CD4-positive, alpha-beta T cell (primary cell): ENCODE measurements at regions not wholly inside any gene's neighbourhood (a gene's known extent, or its start where the extent isn't known, plus 50 kb on each side); places are given as distances from the start of the nearest gene placed in this dataset.

Experiments
- ATAC-seq: fragments of 200-7000 bp; cut with Tn5 transposase; one replicate; pipeline ENCODE4 v1.10.0; 2022; ENCODE audit warnings: mild to moderate bottlenecking; ENCODE audit not compliant: poor library complexity
- CTCF ChIA-PET: fragments of 350-600 bp; sonication (Branson Sonifier 250); formaldehyde crosslinking; loops from one replicate; lab custom pipeline; 2021; ENCODE audit warnings: antibody characterized with exemption, inconsistent platforms; lab: Charles Lee
- POLR2A ChIA-PET: fragments of 350-600 bp; sonication (Branson Sonifier 250); formaldehyde crosslinking; loops from one replicate; lab custom pipeline; 2021; ENCODE audit warnings: antibody characterized with exemption, inconsistent platforms; lab: Charles Lee
- DNase-seq, 14 experiments: peaks; one replicate each; pipeline ENCODE4 v3.0.0-alpha.2; 2013 to 2020; ENCODE audit warnings: mixed read lengths in 2 of 14
- H3K27ac ChIP-seq, 2 donors: one replicate each; pipeline versions ENCODE4 v1.5.1 to v1.7.0; 2013; ENCODE audit warnings: low read length in 2 of 2, low read depth in 1 of 2, mild to moderate bottlenecking in 1 of 2
- H3K27me3 ChIP-seq, 2 experiments: 1 replicate in 1 of 2; 2 replicates in 1 of 2; pipeline versions ENCODE4 v1.6.1 to v1.7.0; 2013; ENCODE audit warnings: low read length in 2 of 2, control low read depth in 1 of 2, mild to moderate bottlenecking in 1 of 2, moderate library complexity in 1 of 2; ENCODE audit not compliant: insufficient read depth in 2 of 2, control insufficient read depth in 1 of 2
- H3K36me3 ChIP-seq: one replicate; pipeline ENCODE4 v1.6.1; 2013; ENCODE audit warnings: low read length, control low read depth; ENCODE audit not compliant: insufficient read depth
- H3K4me1 ChIP-seq: one replicate; pipeline ENCODE4 v1.6.1; 2013; ENCODE audit warnings: low read length, control low read depth; ENCODE audit not compliant: insufficient read depth
- H3K4me3 ChIP-seq: one replicate; pipeline ENCODE4 v1.5.1; 2013; ENCODE audit warnings: mild to moderate bottlenecking, low read length, moderate library complexity
- H3K9me3 ChIP-seq, 2 experiments: 1 replicate in 1 of 2; 2 replicates in 1 of 2; pipeline versions ENCODE4 v1.6.1 to v1.7.0; 2013; ENCODE audit warnings: low read length in 2 of 2, mild to moderate bottlenecking in 2 of 2, control low read depth in 1 of 2, moderate library complexity in 1 of 2; ENCODE audit not compliant: control insufficient read depth in 1 of 2, insufficient read depth in 1 of 2
- H3K27ac Mint-ChIP-seq: one replicate; pipeline ENCODE4 v1.8.0; 2020; ENCODE audit warnings: mixed read lengths
- H3K27me3 Mint-ChIP-seq: one replicate; pipeline ENCODE4 v1.8.0; 2021; ENCODE audit warnings: mixed read lengths
- H3K36me3 Mint-ChIP-seq: one replicate; pipeline ENCODE4 v1.8.0; 2021; ENCODE audit warnings: low read depth, mixed read lengths
- H3K4me1 Mint-ChIP-seq: one replicate; pipeline ENCODE4 v1.8.0; 2021; ENCODE audit warnings: low read depth, mixed read lengths
- H3K4me3 Mint-ChIP-seq: one replicate; pipeline ENCODE4 v1.8.0; 2020; ENCODE audit warnings: mild to moderate bottlenecking, mixed read lengths
- H3K9me3 Mint-ChIP-seq: one replicate; pipeline ENCODE4 v1.8.0; 2020; ENCODE audit warnings: mixed read lengths
- CTCF ChIP-seq: fragments of 200-600 bp; IDR thresholded peaks from one replicate; pipeline ENCODE4 v1.8.0; 2022; ENCODE audit warnings: antibody characterized with exemption, mild to moderate bottlenecking
- intact Hi-C, 2 experiments: fragments of 100-400 bp; cut with DNase I in 1 of 2; cut with micrococcal nuclease in 1 of 2; formaldehyde crosslinking; loops; one replicate each; pipeline versions ENCODE4 v1.15.1 to v1.9.0; 2023 to 2025; cut with DNase I, micrococcal nuclease

GRCh38 chr1:191629836-191630235, 528.4 kb upstream of the RGS18 start:
- intact Hi-C loops = no loop called here

DNA sequence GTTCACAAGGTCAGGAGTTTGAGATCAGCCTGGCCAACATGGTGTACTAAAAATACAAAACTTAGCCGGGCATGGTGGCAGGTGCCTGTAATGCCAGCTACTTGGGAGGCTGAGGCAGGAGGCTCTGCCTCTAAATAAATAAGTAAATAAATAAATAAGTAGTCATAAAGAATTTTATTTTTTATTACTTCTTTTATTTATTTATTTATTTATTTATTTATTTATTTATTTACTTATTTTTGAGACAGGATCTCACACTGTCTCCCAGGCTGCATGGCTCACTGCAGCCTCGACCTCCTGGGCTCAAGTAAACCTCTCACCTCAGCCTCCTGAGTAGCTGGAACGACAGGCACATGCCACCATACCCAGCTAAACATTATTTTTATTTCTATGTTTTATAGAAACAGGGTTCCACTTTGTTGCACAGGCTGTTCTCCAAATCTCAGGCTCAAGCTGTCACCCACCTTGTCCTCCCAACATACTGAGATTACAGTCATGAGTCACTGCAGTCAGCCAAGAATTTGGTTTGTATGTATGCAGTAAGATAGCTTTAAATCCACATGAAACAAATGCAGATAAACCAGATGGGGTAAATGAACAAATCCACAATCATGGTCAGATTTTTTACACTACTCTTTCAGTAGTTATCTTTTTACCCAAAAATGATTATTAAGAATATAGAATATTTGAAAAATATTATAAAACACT, 523.3 kb upstream of the RGS18 start:
- no peaks in the 10 kb centered on the region for H3K27me3 Mint-ChIP-seq
- no peak overlapping the region for H3K4me3 Mint-ChIP-seq
- no peak overlapping the region for H3K27ac Mint-ChIP-seq
- no peaks in the 10 kb centered on the region for H3K4me1 Mint-ChIP-seq
- intact Hi-C loops = no loop called here
- H3K36me3 Mint-ChIP-seq = no peaks in the 10 kb centered on the region
- POLR2A ChIA-PET = no interaction called here
- H3K9me3 ChIP-seq = no peaks in the 10 kb centered on the region
- H3K27me3 ChIP-seq = no peaks in the 10 kb centered on the region
- no peak for TF ChIP-seq CTCF
- H3K9me3 Mint-ChIP-seq = peaks cover 11% of the 10 kb centered on the region
- H3K27ac ChIP-seq = no peak overlapping the region
- H3K36me3 ChIP-seq = no peaks in the 10 kb centered on the region
- no peak for ATAC-seq
- no peak overlapping the region for H3K4me3 ChIP-seq
- CTCF ChIA-PET = no interaction called here
- no peaks in the 10 kb centered on the region for H3K4me1 ChIP-seq
- no peak for DNase-seq

More at GRCh38 chr1:191629836-191630235, 528.4 kb upstream of the RGS18 start:
- Histone ChIP-seq H3K27me3 (no peaks in the 10 kb centered on the region), H3K4me3 (no peak overlapping the region), H3K4me1 (no peaks in the 10 kb centered on the region), H3K27ac (no peak overlapping the region), H3K36me3 (no peaks in the 10 kb centered on the region), H3K9me3 (no peaks in the 10 kb centered on the region)
- Mint-ChIP-seq H3K4me1 (no peaks in the 10 kb centered on the region), H3K9me3 (peaks cover 8% of the 10 kb centered on the region), H3K4me3 (no peak overlapping the region), H3K36me3 (no peaks in the 10 kb centered on the region), H3K27ac (no peak overlapping the region), H3K27me3 (no peaks in the 10 kb centered on the region)
- POLR2A ChIA-PET = no interaction called here
- CTCF ChIA-PET = no interaction called here
- DNase-seq = no peak
- TF ChIP-seq CTCF = no peak
- ATAC-seq = no peak

DNA sequence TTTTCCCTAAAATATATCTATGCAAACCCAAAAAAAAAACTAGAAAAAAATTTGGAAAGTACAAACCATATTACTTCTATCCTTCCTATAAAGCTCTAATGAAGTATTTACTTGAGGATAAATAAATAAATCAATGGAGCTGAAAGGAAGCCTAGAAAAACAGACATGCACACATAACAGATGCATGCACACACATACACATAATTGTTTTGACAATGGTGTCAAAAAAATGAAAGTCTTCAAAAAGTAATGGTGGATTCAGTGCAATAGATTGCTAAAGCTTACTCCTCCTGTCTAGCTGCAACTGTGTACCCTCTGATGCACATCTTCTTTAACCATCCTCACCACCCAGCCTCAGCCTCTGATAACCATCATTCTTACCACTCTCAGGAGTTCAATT, 521.9 kb upstream of the RGS18 start:
- TF ChIP-seq CTCF = no peak
- H3K9me3 ChIP-seq = no peaks in the 10 kb centered on the region
- H3K27me3 ChIP-seq = no peaks in the 10 kb centered on the region
- DNase-seq (no peak), ATAC-seq (no peak)
- ChIA-PET POLR2A (no interaction called here), CTCF (no interaction called here)
- H3K4me1 ChIP-seq = no peaks in the 10 kb centered on the region
- no peak overlapping the region for H3K4me3 ChIP-seq
- H3K4me1 Mint-ChIP-seq = no peaks in the 10 kb centered on the region
- intact Hi-C loops = no loop called here
- no peaks in the 10 kb centered on the region for H3K36me3 ChIP-seq
- no peaks in the 10 kb centered on the region for H3K36me3 Mint-ChIP-seq
- no peak overlapping the region for H3K4me3 Mint-ChIP-seq
- H3K27ac Mint-ChIP-seq = no peak overlapping the region
- H3K9me3 Mint-ChIP-seq = peaks cover 11% of the 10 kb centered on the region
- no peak overlapping the region for H3K27ac ChIP-seq
- no peaks in the 10 kb centered on the region for H3K27me3 Mint-ChIP-seq
